GM19240 (cell line): ENCODE measurements at regions not wholly inside any gene's neighbourhood (a gene's known extent, or its start where the extent isn't known, plus 50 kb on each side); places are given as distances from the start of the nearest gene placed in this dataset.
"Not testable (repeated sequence)": the region's sequence is repeated elsewhere in the genome, so short reads cannot be mapped to it uniquely, and the experiment has no call there.

Experiments
- DNase-seq: peaks from one replicate; pipeline ENCODE4 v3.0.0; 2011; ENCODE audit warnings: low spot score; ENCODE audit not compliant: insufficient read length

DNA sequence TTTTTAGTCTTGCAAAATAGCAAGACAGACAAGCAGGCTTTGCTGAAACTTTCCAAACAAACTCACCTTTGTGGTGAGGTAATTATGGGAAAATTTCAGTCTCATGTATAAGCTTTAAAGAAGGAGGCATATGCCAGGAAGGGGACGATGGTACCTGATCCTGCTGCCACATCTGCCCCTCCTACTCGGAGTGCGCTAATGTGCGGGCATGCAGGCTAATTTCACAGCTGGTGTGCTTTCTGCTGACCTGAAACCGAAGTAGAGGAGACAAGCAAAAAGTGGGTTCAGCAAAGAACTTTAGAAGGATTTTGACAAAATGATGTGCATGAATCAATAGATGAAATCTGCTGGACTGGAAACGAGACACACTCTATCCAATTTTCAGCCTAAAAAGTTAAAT is 117.1 kb upstream of the IRX4 start:
- no peak for DNase-seq

DNA sequence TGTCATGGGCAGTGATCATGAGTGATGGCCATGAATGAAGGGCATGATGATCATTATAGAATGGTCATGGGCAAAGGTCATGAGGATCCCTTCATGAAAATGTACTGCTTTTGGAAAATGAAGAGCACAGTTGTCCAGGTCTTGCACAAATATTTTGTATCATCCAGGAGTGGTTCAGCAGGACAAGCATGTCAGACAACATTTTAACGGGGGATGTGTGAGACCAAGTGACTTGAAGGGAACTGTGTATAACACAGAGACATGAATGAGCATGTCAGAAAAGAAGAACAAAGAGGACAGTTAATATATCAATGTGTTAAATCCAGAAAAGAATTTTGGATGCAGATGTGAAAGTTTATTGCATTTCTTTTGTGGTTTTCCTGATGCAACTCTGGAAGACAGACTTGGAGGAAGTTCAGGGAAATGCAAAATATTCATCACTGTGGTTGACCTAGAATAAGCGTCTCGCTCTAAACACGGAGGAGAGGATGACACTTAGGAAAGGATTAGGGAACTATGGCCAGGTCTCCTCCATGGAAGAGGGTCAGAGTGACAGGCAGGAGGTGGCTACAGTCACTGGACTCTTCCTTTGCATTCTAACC is 116.1 kb upstream of the IRX4 start:
- DNase-seq: no peak

DNA sequence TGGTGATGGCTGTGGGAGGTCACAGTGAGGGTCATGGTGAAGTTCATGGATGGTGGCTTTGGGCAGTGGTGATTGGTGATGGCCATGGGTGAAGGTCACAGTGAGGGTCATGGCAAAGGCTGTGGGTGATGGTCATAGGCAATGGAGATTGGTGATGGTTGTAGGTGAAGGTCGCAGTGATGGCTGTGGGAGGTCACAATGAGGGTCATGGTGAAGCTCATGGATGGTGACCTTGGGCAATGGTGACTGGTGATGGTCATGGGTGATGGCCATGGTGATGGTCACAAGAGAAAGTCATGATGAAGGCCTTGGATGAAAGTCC is 115.6 kb upstream of the IRX4 start:
- DNase-seq: no peak

DNA sequence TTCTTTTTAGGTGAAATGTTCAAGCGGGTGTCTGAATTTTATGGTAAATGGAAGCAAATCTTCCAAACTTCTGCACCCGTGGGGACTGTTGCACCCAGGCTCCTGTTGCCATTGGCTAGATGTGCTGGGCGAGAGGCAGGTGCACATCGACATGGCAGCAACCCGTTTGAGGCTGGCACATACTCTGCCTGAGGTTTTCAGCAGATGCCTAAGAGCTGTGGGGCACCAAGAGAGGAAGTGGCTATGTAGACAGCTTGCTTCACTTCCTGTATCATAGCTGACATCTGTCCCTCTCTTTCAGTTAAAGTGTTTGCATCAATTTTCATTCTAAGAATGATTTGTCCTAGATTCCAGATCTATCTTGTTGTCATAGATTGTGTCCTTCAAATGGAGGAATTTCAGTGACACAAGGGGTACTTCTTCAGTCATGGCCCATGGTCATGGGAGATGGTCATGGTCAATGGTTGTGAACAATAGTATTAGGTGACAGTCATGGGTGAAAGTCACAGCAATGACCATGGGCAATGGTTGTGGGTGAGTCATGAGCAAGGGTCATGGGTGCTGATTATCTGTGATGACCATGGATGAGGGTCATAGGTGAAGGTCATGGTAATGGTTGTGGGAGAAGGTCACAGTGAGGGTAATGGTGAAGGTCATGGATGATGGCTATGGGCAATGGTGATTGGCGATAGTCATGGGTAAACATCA is 115.1 kb upstream of the IRX4 start:
- DNase-seq: no peak

DNA sequence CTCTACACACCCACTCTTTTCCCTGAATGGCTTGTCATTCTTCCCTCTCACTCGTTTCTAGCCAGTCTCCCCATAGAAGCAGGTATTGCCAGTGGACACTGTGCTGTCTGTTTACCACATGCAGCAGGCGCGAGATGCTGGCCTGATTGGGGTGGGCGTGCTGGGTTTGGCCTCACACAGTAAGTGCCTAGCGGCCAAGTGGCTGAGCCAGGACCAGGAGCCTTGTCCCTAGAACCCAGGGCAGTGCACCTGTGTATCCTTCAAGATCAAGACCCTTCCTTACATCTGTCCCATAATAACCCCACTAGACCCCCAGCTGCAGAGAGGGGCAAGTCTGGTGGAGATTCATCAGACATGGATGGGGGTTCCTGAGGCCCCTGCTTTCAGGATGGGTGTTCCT is 112.8 kb upstream of the IRX4 start:
- DNase-seq: no peak

DNA sequence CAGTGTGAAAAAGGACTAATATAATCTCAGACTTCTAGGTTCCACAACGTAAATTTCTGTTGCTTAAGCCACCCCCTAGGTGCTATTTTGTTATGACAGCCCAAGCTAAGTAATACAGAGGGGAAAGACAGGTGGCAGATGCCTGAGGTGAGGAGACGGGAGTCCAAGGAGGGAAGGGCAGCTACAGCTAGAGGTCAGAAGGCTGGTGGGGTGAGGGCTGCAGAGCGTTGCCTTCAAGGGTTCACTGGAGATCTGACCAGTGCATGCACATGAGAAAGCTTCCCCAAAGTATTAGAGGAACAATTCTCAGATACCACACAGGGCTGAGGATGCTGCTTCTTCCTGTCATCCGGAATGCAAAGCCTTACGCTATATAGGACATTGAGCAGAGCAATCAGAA is 104.7 kb upstream of the IRX4 start:
- DNase-seq: no peak

DNA sequence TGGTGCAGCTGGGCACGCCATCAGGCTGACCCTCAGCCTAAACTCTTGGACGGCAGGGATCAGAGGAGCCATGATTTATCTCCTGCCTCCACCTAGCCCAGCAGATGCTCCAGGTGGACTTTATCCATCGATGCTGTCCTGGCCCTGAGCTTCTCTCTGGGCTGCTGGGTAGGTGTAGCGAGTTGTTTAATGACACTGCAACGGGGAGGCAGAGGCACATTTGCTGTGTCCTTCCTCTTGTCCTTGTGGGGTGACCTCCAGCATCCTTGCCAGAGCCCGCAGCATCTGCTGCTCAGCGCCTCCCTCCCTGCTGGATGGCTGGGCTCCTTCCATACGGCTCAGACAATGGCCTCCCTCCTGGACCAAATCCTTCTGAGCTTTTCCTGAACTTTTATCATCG is 103.1 kb upstream of the IRX4 start:
- no peak for DNase-seq

DNA sequence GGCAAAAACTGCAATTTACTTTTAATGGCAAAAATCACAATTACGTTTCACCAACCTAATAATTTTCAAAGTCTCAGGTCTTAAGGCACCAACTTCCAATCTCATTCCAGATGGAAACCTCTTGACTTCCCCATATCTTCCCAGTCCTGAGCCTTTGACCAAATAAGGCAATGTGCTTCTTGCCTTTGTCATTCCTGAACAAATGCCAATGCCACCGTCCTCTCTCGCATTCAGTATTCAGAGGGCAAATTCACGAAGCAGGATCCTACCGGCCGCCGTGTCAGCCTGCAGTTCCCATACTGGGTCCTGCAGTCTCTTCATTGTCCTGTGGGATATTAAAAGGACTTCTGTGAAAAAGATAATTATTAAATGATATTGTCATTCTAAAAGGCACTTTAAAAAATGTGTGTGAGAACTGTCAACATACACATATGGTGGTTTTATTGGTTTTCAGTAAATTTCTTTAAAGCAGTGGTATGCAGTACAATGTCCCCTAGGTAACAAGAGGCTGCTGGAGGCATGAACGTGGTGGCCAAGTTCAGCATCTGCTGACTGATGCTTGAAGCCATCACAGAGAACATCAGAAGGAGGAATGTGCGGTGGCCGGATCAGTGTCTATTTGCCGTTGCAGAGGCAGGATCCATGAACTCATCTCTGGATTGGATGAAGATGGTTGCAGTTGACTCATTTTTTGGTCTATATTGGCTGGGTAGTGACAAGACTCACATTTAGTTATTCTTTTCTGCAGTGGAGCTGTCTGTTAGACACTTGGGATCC is 101.4 kb upstream of the IRX4 start:
- DNase-seq: no peak

DNA sequence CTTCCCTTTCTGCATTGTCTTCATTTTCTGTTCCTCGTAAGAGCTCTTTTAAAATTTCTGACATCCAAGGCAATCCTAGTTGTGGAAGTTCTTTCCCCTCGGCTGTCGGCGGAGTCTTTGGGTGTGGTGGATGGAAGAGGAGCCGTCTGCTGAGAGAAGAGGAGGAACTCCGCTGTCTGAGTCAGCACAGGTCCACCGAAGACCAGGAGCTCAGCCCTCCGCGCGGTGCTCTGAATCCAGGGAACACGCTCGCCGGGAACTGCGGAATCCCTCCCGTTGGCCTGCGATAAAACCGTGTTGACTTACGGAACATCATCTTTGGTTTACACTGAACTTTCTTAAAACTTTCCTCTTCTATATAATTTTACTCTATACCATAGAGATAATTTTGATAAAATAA is 100.7 kb upstream of the IRX4 start:
- no peak for DNase-seq

DNA sequence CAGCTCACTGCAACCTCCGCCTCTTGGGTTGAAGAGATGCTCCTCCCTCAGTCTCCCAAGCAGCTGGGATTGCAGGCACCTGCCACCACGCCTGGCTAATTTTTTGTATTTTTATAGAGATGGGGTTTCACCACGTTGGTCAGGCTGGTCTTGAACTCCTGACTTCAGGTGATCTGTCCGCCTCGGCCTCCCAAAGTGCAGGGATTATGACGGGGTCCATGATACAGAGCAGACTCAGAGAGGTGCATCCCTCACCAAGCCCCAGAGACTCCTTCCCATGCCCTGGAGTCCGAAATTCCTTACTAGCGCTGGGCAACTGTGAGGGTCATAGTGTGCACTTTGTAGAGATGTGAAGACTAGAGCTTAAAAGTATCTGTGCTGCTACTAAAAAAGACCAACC is 99.8 kb upstream of the IRX4 start:
- not testable (repeated sequence) for DNase-seq

DNA sequence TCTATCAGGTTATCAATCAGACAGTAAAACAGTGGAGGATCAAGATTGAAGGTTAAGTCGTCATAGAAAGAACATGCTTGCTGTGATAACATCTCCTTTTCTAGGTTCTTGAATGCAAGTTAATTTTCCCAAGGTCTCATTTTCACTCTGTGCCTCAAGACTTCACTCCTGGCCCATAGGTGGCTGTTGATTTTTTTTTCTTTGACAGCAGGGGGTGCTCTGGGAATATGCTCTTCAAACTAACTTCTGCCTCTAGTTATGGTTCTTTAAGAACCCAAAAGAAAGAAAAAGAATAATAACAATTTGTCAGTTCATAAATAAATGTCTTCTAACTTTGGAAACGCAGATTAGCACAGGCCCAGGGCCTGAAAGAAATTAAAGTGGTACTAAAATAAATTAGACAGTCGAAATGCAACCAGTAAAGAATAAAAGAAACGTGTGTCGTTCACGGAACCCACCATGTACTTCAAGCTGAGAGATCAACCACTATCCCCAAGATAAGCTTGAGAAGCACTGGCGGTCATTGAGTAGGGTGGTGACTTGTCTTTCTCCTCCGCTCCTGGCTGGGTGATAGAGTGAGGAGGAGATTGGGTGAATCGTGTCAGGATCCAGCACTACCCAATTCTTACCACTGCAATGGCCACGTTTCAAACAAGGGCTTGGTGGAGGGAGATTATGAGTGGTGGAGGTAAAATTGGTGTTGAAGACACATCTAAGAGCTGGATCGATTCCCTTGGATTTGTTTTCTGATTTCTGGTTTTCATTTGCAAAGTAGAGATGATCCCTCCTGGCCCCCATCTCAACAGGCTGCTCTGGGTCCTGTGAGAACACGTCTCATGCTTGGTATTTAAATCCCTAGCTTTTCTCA is 93.4 kb upstream of the IRX4 start:
- no peak for DNase-seq

DNA sequence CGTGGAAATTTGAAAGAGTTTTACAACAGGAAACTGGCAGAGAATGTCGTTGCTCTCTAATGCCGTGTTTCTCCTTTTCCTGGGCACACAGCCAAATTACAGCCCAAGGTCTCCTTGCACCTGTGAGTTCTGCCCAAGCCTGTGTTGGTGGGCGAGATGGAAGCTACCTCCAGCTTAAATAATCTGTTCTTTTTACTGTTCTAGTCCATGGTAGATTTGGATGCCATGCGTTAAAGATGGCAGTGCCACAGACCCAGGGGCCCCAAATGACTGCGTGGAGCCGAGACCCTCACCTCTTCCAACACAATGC is 92.6 kb upstream of the IRX4 start:
- no peak for DNase-seq

DNA sequence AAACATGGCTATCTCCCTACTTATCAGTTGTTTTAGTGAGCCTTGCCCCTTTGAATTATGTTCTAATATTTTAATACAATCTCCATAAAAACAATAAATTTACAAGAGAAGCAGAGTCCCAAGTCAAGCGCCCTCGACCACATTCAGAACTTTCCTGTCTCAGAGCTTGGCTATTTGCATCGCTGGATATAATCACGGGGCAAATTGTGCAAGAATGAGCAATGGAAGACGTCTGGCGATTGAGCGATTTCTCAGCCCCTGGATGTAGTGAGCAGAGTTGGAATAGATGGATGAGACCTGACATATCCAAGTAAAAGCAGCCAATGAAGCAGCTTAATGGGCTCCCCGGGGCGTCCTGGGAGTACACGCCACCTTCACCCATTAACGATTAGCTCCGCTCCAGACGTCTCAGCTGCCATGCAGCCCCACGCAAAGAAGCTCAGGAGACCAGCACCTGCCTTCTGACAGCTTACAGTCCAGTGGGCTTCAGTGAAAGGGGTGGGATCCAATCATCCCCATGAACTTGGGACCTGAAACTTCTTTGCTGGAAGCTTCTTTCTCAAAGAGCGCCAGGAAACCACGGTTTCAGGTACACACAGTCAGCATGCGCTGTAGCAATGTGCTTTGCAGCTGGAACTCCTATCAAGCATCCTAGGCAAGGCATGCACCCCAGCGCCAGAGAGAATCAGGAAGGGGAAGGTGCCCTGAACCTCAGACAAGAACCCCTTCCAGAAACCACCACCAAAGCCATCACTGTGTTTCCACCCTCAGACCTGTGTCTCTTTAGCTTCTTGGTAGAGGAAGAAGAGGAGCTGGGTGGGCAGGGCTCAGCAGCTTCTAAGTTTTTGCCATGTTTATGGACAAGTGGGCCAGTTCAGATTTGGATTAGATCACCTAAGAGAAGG is 92.0 kb upstream of the IRX4 start:
- DNase-seq: no peak

DNA sequence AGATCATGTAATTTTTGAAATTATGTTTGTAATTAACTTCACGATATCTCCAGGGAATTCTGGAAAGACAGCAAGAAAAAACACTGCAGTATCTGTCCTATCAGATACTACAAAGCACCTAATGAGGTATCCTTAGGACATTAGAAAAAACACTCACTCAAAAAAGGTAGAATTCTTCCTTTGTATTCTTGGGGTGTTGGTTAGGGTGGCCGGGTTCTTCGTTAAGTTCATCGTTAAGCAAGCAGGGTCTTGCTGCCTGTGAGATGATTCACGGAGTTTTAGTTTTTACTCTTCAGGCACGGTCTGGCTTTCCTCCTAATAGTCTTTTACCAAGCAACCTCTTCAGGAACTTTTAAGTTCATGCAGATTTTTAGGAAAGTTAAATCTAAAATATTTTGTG is 91.4 kb upstream of the IRX4 start:
- no peak for DNase-seq

DNA sequence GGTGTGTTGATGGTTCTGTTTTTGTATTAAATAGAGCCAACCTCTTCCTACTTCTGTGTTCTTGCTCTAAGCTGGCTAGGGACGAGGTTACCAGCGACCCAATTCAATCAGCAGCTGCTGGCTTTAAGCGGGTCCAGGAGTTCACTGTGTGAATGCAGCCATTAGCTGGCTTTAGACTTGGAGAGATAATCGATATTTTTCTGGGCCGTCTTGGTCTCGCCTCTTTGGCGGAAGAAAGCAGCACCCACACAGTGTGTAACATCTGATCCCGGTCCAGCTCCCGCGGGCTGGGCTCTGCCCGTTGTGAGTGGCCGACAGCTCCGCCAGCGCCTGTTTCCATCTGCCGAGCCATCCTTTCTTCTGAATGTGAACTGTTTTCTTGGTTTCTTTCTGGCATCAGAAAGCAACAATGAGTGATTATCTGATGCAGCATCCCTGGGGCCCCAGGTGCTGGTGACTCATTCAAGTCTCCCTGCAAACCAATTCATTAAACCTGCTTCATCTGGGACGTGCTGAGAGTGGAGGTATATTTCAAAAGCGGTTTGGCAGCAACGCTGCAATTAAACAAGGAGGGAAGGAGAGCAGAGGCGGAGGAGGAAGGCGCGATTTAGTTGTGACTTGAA is 90.8 kb upstream of the IRX4 start:
- DNase-seq: no peak

DNA sequence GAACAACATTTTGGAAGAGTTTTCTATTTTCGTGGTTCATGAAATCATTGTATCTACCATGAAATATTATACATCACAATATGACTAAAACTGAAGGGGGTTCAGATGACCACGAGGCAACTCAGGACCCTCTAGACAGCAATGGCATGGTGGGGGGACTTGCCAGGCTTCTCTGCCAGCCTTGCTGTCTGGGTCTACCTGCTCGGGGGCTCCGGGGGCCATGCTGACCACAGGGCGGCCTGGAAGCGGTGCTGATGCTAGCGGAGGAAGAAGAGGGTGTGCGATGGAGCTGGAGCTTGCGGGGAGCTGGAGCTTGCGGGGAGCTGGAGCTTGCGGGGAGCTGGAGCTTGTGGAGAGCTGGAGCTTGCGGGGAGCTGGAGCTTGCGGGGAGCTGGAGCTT is 89.2 kb upstream of the IRX4 start:
- DNase-seq: no peak

DNA sequence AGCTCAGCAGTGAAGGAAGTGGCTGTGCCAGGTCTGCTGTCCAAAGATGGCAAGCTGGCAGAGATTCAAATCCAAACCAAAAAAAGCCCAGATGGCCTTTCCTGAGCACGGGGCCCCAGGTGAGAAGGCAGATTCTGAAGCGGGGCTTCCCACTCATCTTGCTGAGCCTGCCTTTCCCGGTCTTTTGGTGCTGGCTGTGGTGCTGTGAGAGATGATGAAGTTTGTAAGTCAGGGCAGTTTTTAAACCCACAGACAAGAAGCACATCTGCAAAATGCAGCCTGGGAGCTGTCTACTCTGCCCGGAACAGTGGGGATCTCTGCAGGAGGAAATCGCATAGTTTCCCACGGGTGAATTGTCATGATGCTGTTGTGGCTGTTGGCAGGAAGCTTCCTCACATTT is 85.0 kb upstream of the IRX4 start:
- no peak for DNase-seq

DNA sequence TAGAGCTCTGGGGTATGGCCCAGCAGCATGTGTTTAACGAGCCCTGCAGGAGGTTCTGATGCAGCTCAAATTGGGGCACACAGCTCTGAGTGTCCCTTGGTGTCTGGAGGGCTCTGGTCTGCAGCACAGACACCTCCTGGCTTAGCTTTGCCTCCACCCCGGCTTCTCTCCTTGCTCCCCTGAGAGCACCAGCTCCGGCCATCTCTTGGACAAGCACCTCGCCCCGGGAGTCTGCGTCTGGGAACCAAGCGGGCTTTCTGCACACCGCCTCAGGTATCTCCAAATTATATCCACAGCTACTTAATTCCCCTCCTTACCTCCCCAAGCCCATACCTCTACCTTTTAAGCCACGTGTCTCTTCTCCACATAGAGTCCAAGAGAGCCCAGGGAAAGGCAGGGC is 83.7 kb upstream of the IRX4 start:
- no peak for DNase-seq

DNA sequence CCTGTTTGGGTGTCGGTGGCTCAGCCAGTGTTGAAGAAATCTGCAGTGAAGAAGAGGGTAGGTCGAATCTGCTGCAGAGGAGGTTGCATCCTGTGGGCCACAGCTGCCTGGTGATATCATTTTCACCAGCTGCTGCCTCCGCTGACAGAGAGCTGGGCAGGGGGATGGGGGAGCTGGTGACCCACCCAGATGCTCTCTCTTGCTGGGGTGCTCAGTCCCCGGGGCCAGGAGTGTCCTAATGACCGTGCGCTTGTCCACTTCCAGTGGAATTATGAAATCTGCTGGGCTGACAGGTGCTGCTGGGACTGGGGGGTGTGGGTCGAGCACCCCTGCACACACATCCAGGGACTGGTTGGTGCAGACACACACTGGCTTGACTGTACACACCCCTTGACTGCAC is 83.2 kb upstream of the IRX4 start:
- DNase-seq: no peak

DNA sequence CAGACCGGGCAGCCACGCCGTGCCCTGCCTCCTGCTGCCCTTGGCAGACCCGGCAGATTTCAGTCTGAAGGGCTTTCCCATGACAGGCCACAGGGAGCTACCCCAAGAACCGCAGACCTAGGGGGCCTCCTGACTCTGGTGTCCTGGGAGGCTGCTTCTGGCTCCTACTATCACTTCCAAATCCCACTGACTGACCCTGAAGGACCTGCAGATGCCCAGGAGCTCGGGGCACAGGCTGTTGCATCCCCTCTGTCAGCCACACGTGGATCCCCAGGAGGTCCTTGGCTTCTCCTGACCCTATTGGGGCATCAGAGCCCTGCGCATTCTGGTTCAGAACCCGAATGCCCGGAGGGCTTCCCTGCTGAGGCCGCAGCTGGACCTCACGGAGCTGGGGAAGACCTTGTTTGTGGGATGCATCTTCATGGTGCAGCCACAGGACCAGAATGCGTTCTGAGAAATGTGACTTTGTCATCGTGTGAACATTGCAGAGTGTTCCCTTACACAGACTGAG is 81.3 kb upstream of the IRX4 start:
- DNase-seq: no peak

DNA sequence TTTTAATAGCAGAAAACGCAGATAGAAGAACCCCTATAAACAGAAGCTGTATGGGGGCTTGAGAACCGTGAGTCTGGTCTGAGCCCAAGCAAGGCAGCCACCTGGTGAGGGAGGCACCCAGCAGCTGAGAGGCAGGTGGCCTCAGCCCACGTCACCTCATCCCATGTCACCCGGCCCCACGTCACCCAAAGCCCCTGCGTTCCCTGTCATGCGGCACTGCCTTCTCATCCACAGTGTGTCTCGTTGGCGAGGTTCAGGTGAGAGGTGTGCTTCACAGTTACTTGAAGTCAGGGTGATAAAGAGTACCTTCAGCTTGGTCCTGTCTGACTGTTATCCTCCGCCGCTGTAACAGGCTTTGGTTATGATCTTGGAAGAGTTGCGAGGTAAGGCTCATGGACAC is 80.6 kb upstream of the IRX4 start:
- DNase-seq: no peak
